22Rv1 (cell line): ENCODE measurements at regions not wholly inside any gene's neighbourhood (a gene's known extent, or its start where the extent isn't known, plus 50 kb on each side); places are given as distances from the start of the nearest gene placed in this dataset.

ENCODE experiments used
- H3K27ac ChIP-seq: fragments of 450-650 bp; 2 replicates; pipeline ENCODE4 v1.5.1; 2017
- CTCF ChIP-seq: fragments of 450-650 bp; IDR thresholded peaks from 2 replicates; pipeline ENCODE4 v1.5.1; 2017; ENCODE audit warnings: mild to moderate bottlenecking
- ZFX ChIP-seq: fragments of 450-650 bp; IDR thresholded peaks from 2 replicates; pipeline ENCODE4 v1.6.1; 2017; ENCODE audit warnings: antibody characterized with exemption, borderline replicate concordance

GRCh38 chr4:100651499-100652175, 133.8 kb upstream of the EMCN start:
- TF ChIP-seq CTCF (no peak), ZFX (no peak)
- H3K27ac ChIP-seq: no peak overlapping the region

- no peak for TF ChIP-seq ZFX
- no peak for TF ChIP-seq CTCF
- H3K27ac ChIP-seq: no peak overlapping the region
Measured at GRCh38 chr4:100649417-100649816, 131.6 kb upstream of the EMCN start.

GRCh38 chr4:100644150-100644549, 126.3 kb upstream of the EMCN start:
- TF ChIP-seq ZFX (no peak), CTCF (no peak)

GRCh38 chr4:100641336-100641735, 123.5 kb upstream of the EMCN start:
- H3K27ac ChIP-seq: no peak overlapping the region
- TF ChIP-seq ZFX (no peak), CTCF (no peak)

More at GRCh38 chr4:100644150-100644549, 126.3 kb upstream of the EMCN start:
- no peak overlapping the region for H3K27ac ChIP-seq

GRCh38 chr4:100635899-100636298, 118.1 kb upstream of the EMCN start:
- TF ChIP-seq CTCF (no peak), ZFX (no peak)
- H3K27ac ChIP-seq: peak overlapping the region; percentile 44

GRCh38 chr4:100633269-100633668, 115.4 kb upstream of the EMCN start:
- TF ChIP-seq CTCF (no peak), ZFX (no peak)
- peak overlapping the region; percentile 69 for H3K27ac ChIP-seq

- TF ChIP-seq CTCF (no peak), ZFX (no peak)
- peak overlapping the region; percentile 69 for H3K27ac ChIP-seq
Measured at GRCh38 chr4:100632163-100632562, 114.3 kb upstream of the EMCN start.
